Lung (tissue), 11 donors: ENCODE measurements at regions not wholly inside any gene's neighbourhood (a gene's known extent, or its start where the extent isn't known, plus 50 kb on each side); places are given as distances from the start of the nearest gene placed in this dataset.

Source experiments
- ATAC-seq: fragments of 200-7000 bp; cut with Tn5 transposase; one replicate; pipeline ENCODE4 v1.9.1; 2020; ENCODE audit warnings: moderate number of reproducible peaks; ENCODE audit not compliant: insufficient read depth, low FRiP score
- DNase-seq, 3 donors: peaks; one replicate each; pipeline ENCODE4 v3.0.0-alpha.2; 2013 to 2017
- H3K27ac ChIP-seq, 2 donors: one replicate each; pipeline ENCODE4 v1.5.1; 2013; ENCODE audit warnings: mild to moderate bottlenecking in 2 of 2, moderate library complexity in 2 of 2, control low read depth in 1 of 2, inconsistent platforms in 1 of 2, low read depth in 1 of 2, low read length in 1 of 2
- H3K27me3 ChIP-seq, 3 donors: one replicate each; pipeline ENCODE4 v1.5.1; 2013; ENCODE audit warnings: low read length in 2 of 3; ENCODE audit not compliant: control insufficient read depth in 3 of 3, insufficient read depth in 3 of 3
- H3K36me3 ChIP-seq, 4 donors: one replicate each; pipeline ENCODE4 v1.5.1; 2013; ENCODE audit warnings: low read length in 4 of 4, mild to moderate bottlenecking in 1 of 4, moderate library complexity in 1 of 4; ENCODE audit not compliant: control insufficient read depth in 4 of 4, insufficient read depth in 4 of 4
- H3K4me1 ChIP-seq, 5 donors: one replicate each; pipeline ENCODE4 v1.5.1; 2013; ENCODE audit warnings: low read length in 5 of 5, mild to moderate bottlenecking in 2 of 5, moderate library complexity in 1 of 5; ENCODE audit not compliant: control insufficient read depth in 5 of 5, insufficient read depth in 5 of 5
- H3K4me3 ChIP-seq: one replicate; pipeline ENCODE4 v1.5.1; 2013; ENCODE audit warnings: mild to moderate bottlenecking, control low read depth, moderate library complexity
- H3K9ac ChIP-seq, 2 donors: one replicate each; pipeline ENCODE4 v1.5.1; 2013; ENCODE audit warnings: low read length in 2 of 2, control low read depth in 1 of 2; ENCODE audit not compliant: insufficient read depth in 1 of 2
- H3K9me3 ChIP-seq, 4 donors: one replicate each; pipeline ENCODE4 v1.5.1; 2013; ENCODE audit warnings: low read length in 3 of 4, mild to moderate bottlenecking in 1 of 4, moderate library complexity in 1 of 4; ENCODE audit not compliant: control insufficient read depth in 4 of 4, insufficient read depth in 3 of 4
- WGBS, 2 donors: extraction: QIAGEN DNeasy Blood & Tissue Kit; methylation state at CpG; one replicate each; pipeline ENCODE4 v1.1.7; 2013; 5-methylcytosine and 5-hydroxymethylcytosine counted together
- TF ChIP-seq, protein P1 (sequence below): IDR thresholded peaks from 2 replicates; pipeline ENCODE4 v1.5.1; 2012; ENCODE audit warnings: mild to moderate bottlenecking; ENCODE audit errors: control extremely low read depth, extremely low read depth
- donor health status: control.
- donor health status: control.
- donor health status: Bipolar disorder and iron deficiency.
- donor health status: healthy.
- donor health status: DM: yes; HTN: yes; CAD: no.

DNA sequence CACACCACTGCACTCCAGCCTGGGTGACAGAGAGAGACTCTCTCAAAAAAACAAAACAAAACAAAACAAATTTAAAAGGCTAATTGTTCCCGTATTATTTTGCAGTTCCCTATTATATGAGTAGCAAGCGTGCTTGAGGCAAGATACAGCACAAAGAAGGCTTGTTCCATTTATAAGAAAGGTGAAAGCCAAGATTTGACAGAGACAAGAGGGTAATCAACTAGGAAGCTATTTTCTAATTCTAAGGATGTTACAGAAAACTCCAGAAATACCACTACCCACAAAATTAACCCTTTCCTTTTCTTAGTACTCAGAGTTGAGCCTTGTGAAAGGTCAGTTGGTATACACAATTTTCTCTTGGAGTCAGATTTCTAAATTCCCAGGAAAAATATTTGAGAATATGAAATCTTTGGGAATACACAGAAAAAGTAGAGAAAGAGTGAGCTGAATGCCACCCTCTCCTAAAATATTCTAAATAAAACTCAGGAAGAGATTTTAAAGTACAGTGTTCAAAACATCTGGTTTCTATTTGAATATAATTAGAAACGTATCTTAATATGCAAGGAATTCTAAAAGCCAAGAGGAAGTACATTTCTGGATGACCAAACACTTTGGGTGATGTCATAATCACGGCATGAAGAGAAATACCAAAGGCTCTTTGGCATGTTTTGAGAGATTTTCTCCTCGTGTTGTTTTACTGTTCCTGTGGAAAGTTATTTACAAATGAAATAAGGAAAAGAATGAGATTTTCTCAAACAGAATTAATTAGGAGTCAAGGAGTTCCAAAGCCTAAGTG lies 63.0 kb upstream of the FLT1 start:
- Histone ChIP-seq H3K27ac (peak overlapping the region in 1 of 2 donors; percentile 22), H3K27me3 (peaks cover 0 to 3% (median 0%) of the 10 kb centered on the region in 3 donors), H3K9me3 (no peaks in the 10 kb centered on the region), H3K9ac (no peak overlapping the region), H3K4me1 (no peaks in the 10 kb centered on the region), H3K4me3 (no peak overlapping the region), H3K36me3 (no peaks in the 10 kb centered on the region)
- WGBS, 2 donors, result 41 to 46% methylated on average over 5 of the region's 5 CpGs
- DNase-seq (peak in 2 of 3 donors; percentile 50 to 54), ATAC-seq (no peak)
- TF ChIP-seq, protein P1, sequence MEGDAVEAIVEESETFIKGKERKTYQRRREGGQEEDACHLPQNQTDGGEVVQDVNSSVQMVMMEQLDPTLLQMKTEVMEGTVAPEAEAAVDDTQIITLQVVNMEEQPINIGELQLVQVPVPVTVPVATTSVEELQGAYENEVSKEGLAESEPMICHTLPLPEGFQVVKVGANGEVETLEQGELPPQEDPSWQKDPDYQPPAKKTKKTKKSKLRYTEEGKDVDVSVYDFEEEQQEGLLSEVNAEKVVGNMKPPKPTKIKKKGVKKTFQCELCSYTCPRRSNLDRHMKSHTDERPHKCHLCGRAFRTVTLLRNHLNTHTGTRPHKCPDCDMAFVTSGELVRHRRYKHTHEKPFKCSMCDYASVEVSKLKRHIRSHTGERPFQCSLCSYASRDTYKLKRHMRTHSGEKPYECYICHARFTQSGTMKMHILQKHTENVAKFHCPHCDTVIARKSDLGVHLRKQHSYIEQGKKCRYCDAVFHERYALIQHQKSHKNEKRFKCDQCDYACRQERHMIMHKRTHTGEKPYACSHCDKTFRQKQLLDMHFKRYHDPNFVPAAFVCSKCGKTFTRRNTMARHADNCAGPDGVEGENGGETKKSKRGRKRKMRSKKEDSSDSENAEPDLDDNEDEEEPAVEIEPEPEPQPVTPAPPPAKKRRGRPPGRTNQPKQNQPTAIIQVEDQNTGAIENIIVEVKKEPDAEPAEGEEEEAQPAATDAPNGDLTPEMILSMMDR, result no peak

DNA sequence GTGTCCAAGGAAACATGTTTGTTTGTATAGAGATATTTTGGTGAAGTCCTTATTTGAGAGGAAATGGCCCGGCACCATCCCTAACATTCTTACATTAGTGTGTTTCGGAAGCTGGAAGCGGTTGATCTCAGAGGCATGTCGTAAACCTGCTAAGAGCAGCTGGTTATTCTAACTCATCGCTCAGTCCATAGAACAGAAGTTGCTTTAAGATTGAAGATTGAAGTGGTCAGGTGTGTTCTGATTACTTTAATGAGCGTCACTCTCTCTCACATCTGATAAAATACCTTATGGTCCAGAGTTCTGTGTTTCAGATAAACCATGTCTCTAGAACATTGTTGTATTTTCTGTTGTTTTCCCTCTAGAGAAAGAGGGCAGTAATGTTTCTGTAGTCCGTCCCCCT lies 60.2 kb upstream of the FLT1 start:
- TF ChIP-seq, protein P1, result no peak
- DNase-seq (no peak), ATAC-seq (no peak)
- Histone ChIP-seq H3K36me3 (no peaks in the 10 kb centered on the region), H3K9ac (no peak overlapping the region), H3K9me3 (no peaks in the 10 kb centered on the region), H3K27ac (no peak overlapping the region), H3K4me3 (no peak overlapping the region), H3K27me3 (peaks cover 0 to 3% (median 0%) of the 10 kb centered on the region in 3 donors), H3K4me1 (no peaks in the 10 kb centered on the region)
- WGBS, 2 donors, result 82 to 84% methylated on average over 7 of the region's 7 CpGs

GRCh38 chr13:28553971-28554370 lies 59.0 kb upstream of the FLT1 start:
- 85 to 88% methylated on average over 5 of the region's 5 CpGs for WGBS, 2 donors
- H3K4me3 ChIP-seq, result no peak overlapping the region

More at GRCh38 chr13:28553971-28554370, 59.0 kb upstream of the FLT1 start:
- Histone ChIP-seq H3K9ac (no peak overlapping the region), H3K36me3 (no peaks in the 10 kb centered on the region), H3K27me3 (peaks cover 0 to 3% (median 0%) of the 10 kb centered on the region in 3 donors), H3K27ac (no peak overlapping the region), H3K4me1 (no peaks in the 10 kb centered on the region), H3K9me3 (no peaks in the 10 kb centered on the region)
- ATAC-seq (no peak), DNase-seq (no peak)
- TF ChIP-seq, protein P1, result no peak
